Renal cortex interstitium (tissue), 11 donors: ENCODE measurements at regions not wholly inside any gene's neighbourhood (a gene's known extent, or its start where the extent isn't known, plus 50 kb on each side); places are given as distances from the start of the nearest gene placed in this dataset.
A peak's percentile ranks its signal among the peaks of the same experiment; 100 is the strongest.

Experiments used
- DNase-seq, 11 donors: peaks; one replicate each; pipeline ENCODE4 v3.0.0-alpha.2; 2013; ENCODE audit warnings: low read depth in 9 of 11, low spot score in 4 of 11; ENCODE audit errors: extremely low read depth in 1 of 11

- DNase-seq: no peak
These were observed 56.1 kb downstream of the RMI2 start for GRCh38 chr16:11401161-11402050.

DNA sequence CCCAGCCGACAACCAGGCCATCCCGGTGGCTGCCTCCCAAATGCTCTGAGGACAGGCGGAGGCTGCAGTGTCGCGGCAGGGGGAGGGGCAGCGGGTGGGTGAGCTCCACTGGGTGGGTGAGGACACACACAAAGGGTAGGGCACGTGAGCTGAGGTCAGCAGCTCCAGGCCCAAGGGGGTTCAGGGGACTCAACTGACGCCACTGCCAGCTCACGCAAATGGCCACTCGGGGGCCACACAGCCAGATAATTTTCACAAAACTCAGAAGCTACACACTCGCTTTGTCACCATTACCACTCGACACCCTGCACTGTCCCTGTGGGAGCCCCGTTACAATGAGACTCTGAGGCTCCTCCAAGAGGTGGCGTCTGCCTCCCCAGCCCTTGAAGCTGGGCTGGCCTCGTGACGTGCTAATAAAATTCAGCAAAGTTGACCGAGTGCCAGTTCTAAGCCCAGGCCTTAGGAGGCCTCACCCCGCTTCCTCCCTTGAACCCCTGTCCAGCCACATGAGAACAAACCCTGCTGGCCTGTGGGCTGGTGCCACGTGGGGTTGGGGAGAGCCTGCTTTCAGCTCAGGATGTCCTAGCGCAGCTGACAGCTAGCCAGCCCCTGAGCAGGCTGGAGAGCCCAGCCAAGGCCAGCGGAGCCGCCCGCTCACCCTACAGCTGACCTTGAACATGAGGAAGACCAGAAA, 56.9 kb downstream of the RMI2 start:
- no peak for DNase-seq

- DNase-seq: no peak
These were observed 57.7 kb downstream of the RMI2 start for GRCh38 chr16:11402745-11403533.

DNA sequence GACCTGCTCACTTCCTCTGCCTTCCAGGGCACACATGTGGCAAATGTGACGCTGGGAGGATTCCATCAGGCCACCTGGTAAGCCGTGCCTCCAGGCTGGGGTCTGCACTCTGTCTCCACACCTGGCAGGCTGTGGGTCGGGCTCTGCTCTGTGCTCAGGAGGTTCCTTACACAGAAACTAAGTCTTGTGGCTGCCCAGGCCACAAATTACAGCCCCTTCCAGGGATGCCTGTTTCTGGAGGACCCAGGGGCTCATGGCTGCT, 58.2 kb downstream of the RMI2 start:
- DNase-seq: no peak

GRCh38 chr16:11403920-11404319, 58.7 kb downstream of the RMI2 start:
- DNase-seq: no peak

- no peak for DNase-seq
These were observed 59.3 kb downstream of the RMI2 start for GRCh38 chr16:11404603-11405002.

DNA sequence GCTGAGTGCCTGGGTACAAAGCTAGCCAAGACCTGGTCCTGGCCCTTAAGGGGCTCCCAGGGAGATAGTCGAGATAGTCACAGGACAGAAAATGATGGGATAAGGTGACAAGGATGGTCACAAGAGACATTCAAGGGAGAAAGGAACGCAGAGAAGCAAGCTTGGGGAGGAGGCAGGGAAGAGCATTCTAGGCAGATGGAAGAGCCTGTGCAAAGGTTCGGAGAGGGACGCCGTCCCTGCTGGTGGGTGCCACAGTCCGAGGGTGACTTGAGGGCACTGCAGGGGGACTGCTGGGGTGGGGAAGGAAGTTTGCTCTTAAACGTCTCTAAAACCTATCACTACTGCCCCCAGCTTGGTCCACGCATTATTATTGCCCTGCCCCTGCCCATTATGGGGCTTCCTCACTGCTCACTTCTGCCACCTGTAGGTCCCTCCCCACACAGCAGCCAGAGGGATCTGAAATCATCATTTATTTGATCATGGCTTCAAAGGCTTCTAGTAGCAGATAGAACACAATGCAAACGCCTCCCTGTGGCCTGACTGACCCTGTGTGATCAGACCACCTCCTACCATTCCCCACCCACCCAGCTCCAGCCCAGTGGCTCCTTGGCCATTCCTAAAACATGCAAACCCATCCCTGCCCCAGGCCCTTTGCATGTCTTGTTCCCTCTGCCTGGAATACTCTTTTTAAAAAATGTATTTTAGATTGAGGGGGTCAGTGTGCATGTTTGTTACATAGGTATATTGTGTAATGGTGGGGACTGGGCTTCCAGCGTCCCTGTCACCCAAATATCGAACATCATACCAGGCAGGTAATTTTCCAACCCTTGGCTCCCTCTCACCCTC, 60.3 kb downstream of the RMI2 start:
- no peak for DNase-seq

- DNase-seq: no peak
These were observed 60.9 kb downstream of the RMI2 start for GRCh38 chr16:11406177-11406560.

GRCh38 chr16:11407047-11407982, 62.1 kb downstream of the RMI2 start:
- peak in 6 of 11 donors; percentile 41 to 54 (median 48) for DNase-seq

DNA sequence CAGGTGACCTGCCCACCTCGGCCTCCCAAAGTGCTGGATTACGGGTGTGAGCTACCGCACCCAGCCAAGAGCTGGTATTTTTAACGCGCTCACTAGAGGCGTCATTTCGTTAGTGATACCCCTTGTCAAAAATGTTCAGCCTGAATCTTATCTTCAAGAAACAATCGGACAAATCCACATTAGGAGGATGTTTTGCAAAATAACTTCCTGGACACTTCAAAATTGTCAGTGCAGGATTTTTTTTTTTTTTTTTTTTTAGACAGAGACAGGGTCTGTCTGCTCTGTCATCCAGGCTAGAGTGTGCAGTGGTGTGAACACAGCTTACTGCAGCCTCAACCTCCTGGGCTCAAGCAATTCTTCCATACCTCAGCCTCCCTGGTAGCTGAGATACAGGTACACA, 63.0 kb downstream of the RMI2 start:
- no peak for DNase-seq

DNA sequence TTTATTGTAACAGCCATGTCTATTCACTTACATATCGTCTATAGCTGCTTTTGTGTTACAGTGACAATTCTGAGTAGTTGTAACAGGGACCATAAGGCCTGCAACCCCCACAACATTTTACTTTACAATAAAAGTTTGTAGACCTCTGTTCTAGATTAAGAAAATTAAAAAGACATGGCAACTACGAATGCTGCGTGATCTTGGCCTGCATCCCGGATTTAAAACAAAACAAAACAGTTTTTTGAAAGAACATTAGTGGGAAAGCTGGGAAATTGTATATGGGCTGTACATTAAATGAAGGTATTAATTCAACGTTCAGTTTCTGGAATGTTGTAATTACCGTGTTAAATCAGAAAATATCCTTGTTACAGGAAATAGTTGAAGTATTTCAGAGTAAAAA, 64.1 kb downstream of the RMI2 start:
- DNase-seq: no peak

DNA sequence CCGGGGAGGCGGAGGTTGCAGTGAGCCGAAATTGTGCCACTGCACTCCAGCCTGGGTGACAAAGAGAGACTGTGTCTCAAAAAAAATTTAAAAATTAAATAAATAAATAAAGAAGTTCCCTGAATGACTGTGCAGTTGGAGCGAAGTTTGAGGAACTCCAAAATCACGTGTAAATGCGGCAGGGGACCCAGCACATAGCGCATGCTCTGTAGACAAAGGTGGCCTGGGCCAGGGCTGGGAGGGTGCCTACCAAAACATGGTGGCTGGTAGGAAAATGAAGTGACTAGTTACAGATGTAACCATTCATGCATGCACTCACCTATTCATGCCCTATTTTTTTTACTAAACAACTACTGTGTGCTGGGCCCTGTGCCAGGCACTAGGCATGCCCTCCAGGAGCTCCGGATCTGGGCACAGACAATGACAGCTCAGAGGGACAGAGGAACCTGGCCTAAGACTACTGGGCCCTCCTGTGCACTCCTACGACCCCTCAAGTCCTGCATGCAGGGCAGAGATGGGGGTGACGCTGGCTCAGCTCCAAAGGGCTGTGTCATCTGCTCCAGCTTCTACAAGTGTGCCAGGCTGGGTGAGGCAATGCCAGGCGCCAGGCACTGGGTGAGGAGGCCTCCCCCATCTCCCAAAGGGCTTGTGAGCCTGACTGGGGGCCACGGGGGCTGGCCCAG, 65.3 kb downstream of the RMI2 start:
- no peak for DNase-seq

DNA sequence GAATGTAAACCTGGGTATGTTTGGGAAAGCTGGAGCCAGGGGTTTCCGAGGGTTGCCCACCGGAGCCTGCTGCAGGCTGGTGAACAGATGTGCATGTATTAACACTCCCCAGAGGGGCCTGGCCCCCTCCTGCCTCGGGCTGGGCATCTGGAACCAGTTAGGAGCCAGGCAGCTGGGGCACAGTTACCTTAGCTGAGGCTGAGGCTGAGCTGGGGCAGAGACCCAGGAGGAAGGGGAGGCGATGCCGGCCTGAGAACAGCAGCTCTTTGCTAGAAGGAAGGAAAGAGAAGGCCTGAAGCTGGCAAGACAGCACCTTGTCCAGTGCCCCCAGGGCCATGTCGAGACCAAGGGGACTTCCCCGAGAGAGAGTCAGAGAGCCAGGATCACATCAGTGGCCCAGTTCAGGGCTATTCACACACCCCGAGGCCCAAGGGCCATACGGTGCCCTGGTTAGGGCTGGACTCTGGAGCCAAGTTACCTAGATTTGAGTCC, 65.8 kb downstream of the RMI2 start:
- DNase-seq: no peak

GRCh38 chr16:11412175-11412904, 67.1 kb downstream of the RMI2 start:
- DNase-seq: no peak

DNA sequence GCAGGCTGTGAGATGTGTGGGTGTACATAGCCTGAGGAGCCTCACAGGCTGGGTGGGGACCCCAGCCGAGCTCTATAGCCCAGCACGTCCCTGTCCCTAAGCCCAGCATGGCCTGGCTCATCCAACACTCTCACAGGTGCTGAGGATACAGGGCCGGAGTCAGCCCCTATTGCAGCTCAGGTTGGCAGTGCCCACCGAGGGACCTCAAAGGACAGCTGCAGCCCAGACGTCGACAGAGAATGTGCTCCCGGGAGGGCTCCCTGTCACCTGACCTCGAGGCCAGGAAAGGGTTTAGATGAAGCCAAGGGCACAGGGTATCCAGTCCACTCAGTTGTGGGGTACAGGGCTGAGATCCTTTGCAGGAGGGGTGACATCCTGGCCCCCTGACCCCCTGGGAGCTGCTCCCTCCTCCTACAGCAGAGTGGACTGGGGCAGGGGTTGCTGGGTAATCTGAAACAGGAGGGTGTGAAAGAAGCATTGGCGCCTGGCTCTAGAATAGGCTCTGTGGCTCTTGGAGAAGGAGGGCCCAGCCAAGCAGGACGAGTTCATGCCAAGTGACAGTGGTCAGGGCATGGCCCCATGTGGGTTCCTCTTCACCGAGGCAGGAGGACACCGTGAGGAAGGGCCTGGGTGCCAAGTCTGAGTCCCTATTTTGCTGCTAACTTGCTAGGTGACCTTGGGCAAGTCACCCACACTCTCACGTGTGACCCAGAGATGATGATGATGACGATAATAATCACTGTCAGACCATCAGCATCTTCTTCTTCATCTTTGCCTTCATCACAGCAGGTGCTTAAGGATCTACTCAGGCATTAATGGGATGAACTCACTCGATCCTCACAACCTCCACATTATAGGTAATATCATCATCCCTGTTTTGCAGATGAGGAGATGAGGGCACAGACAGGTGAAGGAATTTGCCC, 68.0 kb downstream of the RMI2 start:
- no peak for DNase-seq
